Muscle of arm (tissue), 1 donor: ENCODE measurements at regions not wholly inside any gene's neighbourhood (a gene's known extent, or its start where the extent isn't known, plus 50 kb on each side); places are given as distances from the start of the nearest gene placed in this dataset.
A peak's percentile ranks its signal among the peaks of the same experiment; 100 is the strongest.

Source experiments
- DNase-seq: peaks from one replicate; pipeline ENCODE4 v3.0.0-alpha.2; 2013

DNA sequence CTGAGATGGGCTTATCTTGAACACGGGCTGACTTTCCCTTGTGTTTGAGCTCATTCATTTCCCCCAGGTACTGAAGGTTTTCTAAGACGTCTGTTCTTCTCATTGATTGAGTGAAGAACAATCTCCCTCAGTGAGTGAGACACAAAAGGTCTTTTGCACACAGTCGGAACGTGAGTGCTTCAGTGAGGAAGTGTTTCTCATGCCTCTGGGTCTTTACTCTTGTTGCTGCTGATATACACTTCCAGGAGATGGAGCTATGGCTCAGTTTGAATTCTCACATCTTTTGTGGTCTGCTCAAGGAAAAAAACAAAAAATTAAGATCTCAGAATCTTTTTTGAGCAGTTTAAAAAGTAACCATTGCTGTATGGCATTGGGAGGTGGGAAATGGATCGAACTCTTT, 981.9 kb upstream of the TENM3 start:
- no peak for DNase-seq

DNA sequence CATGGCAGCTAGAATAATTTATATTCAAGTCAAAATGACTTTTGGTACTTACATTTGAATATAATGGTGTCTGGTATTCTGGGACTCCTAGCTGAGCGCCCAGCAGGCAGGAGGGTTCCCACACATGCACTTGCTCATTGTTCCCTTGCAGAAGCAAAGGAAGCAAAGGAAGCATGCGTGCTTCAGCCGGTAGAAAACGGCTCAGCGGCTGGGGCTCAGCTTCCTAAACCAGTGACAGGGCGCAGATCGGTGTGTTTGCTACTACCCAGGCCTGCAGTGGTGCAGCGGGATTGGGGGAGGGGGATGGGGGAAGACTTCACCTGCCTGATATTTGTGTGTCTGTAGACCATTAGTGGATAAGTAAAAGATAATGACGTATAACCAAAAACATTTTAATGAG, 978.3 kb upstream of the TENM3 start:
- DNase-seq: no peak

DNA sequence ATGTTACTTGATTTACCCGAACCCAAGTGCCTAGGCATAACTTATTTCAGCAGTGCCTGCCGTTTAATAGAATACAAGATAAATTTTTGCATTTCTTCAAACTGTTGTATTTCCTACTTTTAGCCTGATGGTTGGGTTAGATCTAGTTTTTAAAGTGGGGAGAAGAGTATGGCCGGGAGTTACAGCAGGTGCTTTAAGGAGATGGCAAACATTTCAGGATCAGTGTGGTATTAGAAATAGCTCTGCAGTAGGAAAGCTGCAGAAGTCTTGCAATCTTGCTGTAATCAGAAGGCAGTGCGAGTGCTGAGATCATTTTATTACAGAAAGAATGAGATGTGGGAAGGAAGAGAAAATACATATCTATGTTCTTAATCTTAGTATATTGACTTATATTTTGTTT, 977.8 kb upstream of the TENM3 start:
- DNase-seq: no peak

DNA sequence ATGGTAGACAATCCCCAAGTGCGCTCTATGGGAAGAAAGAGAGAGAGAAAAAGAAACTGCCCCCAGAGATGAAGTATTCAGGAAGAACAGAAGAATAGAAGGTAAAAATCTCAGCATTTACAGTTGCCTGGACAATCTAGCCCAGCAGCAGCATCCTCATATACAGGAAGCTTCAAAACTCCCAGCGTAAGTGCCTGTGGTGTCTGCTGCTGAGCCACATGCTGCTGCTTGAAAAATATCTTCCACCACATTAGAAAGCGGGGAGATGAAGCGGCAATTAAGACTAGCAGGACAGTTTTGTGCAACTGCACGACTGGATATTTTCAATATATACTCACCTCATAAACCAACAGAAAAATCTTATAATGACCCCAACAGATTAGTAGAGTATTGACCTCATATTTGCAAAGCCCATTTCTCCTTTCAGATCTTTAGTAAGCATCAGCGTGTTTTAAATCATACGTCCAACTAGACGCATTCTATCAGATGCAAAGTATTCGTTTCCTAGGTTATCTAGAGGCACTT, 972.0 kb upstream of the TENM3 start:
- DNase-seq: no peak

DNA sequence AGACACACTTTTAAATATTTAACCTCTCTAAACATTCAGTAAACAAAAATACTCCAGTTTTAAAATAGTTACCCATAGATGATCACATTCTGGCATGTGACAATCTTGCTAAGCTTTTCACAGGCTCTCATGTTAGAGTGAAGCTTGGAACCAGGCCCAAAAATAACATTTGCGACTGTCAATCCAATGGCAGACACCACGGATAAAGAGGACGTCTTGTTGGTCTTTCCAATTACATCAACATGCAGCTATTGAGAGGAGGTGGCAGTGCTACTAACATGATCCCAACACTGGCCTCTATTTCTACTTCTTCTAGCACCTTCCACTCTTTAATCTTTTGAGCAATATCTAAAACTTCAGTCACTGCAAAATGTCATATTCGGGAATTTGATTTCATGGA, 970.8 kb upstream of the TENM3 start:
- DNase-seq: peak; percentile 35

DNA sequence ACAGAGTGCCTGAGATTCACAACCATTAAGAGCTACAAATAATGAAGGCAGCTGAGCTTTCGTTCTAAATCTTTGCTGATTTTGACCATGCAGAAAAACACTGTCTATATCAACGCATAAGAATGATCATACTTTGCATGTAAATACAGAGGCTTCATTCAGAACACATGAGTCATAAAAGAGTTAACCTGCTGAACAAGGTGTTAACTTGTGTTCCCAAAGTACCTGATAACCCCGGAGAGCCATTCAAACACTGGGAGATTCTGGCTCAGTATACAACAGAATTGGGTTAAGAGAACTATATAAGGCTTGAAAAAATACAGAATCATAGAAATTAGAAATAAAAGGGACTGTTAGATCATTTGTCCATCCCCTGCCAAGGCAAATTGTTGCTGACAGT, 964.3 kb upstream of the TENM3 start:
- no peak for DNase-seq

DNA sequence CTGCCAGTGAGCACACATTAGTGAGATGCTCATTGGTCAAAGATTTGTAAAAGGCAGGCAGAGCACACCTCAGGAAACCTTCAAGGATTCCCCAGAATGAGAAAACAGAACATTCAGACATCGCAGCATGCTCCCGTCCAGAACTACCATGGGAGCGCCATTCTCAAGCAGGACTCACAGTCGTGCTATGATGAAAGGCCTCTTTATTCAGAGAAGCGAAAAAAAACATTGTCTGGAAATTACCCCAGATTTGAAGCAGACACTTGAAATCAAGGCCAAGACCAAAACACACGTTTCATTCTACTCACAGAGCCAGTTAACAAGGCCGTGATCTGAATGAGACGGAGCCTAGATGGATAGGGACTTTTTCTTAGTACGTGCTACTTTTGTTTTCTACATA, 961.8 kb upstream of the TENM3 start:
- DNase-seq: no peak

DNA sequence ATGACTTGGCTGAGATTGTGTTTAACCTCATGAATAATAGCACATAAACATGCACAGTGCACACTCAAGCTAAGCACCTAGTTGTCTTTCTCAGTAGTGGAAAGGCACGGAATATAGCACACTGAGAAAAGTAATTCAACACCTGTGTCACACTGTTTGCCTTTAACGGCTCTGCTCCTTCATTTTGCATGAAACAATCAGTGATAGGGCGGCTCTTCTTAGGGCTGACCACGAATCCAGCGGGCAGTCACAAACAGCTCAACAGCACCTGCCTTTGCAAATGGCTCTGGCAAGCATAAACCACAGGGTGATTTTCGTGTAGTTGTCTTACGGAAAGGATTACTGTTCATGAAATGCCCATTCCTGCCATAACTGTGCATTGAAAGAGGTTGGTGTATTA, 954.0 kb upstream of the TENM3 start:
- DNase-seq: no peak

DNA sequence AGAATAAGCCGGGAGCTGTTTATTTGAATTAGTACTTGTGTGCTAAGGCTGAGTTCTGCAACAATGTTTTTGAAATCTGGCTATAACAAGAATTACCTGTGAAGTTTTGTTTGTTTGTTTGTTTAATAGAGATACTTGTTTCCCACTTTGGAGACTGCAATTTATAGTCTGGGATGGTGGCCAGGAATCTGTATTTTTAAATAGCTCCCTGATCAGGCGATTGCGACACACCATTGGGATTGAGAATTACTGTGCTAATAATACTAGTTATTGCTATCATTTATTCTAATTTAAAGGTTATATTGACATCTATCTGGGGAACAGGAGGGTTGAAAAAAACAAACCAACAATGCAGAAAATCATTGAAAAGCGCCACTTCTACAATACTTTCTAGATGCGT, 951.6 kb upstream of the TENM3 start:
- DNase-seq: no peak

DNA sequence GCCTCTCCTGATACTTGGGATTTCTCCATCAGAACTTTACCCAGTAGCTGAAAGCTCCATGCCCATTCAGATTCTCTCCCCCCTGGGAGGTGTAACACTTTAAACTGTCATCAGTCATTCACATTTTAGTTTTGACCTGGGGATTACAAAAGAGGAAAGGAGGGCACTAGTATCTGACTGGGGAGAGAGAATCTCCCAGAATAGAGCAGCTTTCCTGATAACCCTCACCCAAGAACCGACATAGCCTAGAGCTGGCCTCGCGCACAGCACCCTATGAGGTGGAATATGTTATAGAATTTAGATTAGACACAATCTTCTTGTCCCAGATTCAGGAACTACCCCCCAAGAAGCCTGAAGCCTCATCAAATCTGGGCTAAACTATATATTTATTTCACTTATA, 950.2 kb upstream of the TENM3 start:
- DNase-seq: no peak

DNA sequence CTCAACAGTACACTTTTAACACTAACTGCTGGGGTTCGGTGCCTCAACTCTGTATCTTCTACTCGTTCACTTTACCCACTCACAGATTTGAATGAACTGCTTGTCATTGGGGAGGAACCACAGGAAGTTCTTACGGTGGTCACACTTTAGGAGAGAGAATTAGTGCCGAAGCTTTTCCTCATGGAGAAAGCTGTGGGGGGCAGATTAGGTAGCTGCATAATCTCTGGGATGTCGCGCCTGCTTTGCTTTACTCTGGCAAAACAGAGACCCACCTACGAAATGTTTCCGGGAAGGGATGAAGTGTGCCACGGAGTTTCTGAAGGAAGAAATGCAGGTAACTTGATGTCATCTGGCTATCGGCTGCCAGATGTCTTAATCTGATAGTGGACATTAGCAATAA, 949.7 kb upstream of the TENM3 start:
- DNase-seq: no peak

DNA sequence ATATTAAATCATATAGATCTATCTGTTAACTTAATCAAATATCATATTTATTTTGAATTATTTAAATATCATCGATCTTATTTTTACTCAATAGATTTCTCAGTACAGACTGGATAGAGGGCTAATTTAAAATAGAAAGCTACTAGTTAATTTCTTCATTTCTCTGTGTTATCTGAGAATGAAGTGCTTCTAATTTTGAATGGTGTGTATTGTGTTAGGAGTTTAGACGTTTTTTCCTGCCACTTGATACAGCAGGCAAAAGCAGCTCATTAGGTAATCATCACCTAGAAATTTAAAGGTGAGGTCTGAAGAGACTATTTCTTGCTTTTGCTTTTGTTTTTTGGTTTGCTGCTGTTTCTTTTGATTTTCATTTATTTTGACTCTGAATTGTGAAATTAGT, 948.8 kb upstream of the TENM3 start:
- no peak for DNase-seq

DNA sequence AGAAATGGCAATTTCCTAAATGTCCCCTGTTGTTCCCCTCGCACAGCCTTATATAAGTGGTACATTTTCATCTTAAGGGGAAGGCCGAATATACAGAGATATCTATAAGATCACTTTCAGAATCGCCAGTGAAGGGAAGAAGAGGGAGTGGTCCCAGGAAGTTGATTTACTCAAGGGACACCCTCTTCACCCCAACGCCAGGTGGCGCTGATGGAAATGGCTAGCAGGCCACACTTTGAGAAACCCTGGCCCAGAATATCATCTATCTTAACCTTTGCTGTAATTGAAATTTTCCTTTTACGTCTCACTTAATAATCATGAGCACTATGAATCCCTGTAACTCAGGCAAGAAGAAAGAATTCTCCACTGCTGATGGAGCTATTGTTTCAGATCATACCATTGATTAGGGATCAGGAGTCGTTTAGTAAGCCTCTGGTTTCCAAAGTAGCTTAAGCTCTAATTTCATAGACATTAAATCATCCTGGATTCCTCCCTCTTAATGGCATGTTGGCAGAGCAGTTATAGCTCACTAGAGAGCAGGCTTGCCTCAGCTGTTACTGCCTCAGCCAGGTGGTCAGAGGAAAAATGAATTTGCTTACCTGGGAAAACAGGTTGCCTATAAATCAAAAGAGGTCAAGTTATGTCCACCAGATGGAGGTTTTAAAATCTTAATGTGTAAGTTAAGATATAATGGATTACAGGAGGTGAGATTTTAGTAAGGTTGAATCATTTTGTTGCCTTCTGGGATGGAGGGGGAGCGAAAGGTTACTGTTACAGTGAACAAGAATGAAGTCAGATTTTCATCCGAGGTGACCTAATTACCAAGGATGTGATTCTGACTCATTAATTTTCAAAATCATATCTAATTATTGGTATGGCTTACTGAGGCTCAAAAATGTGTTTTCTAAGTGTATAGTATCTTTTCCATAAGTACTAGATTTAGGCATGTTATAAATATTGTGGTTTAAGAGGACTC, 941.2 kb upstream of the TENM3 start:
- DNase-seq: no peak

DNA sequence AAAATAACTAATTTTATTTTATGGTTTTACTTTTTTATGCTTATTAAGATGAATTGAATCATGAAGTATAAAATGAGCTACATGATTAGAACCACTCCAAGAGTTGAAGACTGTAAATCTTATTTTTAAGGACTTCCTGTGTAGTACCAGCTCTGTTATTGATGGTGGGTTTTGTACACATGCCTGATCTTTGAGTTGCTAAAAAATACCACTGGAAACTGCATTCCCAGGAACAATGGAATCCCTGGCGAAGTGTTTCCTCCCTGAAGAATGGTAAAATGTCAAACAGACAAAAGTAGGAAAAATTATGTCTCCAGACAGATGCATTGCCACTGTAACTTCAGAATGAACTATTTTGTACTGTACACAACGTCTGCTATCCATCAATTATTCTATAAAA, 935.4 kb upstream of the TENM3 start:
- DNase-seq: no peak

DNA sequence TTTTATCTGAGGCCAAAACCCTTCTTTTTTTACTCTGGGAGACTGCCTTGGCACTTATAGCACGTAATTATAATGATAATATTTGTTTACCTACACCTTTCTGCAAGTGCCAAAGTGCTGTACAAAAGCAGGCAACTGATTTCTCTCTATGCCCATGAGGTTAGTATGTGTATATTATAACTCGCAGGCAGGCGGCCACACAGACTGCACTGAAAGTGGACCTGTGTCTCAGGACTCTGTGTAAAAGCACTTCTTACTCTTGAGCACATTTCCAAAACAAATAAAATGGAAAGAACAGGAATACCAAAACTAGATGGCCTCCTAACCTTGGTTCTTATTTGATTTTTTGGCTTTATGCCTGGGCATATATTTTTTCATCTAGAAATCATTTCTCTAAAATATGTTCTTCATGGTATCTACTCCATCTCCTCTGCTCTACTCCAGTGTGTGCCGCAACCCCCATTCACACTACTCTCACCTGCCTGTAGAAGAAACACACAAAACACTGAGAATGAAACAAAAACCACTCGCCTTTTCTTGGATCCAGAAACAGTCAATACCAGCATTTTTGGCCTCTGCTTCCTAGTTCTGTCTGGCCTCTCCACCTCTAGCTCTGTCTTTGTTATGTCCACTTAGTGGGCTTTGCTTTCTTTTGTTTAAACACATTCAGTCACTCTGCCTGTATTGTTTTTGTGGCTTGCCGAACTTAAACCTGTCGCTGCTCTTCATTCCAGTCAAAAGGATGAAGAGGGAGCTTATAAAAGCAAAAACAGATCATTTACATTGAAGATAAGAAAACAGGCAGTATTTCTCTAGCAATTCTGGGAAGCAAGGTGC, 934.5 kb upstream of the TENM3 start:
- DNase-seq: no peak

DNA sequence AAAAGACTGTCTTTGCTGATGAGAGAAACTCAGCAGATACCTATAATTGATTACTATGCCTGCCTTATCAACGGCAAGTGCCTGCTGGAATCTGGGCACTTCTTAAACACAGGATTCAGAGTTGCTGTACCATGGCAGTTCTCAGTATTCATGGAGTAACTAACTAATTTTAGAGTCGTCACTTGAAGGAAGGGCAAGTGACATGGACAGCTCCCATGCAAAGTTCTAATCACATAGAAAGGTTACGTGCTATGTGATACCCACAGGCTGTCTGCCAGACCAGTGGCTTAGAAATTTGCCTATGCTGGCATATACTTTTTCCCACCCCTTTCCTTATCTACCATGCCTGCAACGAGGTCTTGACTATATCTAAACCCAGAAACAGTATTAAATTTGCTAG, 931.1 kb upstream of the TENM3 start:
- DNase-seq: no peak

DNA sequence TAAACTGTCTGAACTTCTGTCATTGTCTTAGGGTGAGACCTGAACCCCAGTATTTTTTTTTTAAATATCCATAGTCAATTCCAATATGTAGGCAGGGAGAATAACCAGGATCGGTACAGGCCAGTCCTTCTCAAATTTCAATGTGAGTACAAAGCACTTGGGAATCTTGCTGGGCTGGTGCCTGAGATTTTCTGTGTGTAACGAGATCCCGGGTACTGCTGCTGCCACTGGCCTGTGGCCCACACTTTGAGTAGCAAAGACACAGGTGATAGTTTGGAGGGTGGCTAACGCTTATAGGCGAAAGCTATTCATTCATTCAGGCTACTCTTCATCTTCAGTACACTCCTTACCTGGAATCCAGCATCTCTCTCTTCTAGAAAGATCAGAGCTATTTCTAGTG, 923.6 kb upstream of the TENM3 start:
- DNase-seq: no peak

DNA sequence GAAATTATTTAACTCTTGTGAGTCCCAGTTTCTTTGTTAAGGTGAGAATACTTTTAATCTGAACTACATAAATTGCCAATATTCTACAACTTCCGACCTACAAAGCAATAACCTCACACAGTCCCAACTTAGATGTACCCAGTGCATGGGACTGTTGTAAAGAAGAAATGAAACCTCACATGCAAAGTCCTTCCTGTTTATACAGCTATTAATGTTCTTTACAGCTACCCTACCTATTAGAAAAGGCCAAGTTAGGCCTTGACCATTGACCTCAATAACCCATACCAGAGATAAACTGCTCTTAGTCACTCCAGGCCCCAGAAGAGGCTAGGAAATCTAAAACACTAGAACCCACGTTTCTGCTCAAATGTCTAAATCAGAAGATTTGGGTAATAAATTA, 920.1 kb upstream of the TENM3 start:
- no peak for DNase-seq

DNA sequence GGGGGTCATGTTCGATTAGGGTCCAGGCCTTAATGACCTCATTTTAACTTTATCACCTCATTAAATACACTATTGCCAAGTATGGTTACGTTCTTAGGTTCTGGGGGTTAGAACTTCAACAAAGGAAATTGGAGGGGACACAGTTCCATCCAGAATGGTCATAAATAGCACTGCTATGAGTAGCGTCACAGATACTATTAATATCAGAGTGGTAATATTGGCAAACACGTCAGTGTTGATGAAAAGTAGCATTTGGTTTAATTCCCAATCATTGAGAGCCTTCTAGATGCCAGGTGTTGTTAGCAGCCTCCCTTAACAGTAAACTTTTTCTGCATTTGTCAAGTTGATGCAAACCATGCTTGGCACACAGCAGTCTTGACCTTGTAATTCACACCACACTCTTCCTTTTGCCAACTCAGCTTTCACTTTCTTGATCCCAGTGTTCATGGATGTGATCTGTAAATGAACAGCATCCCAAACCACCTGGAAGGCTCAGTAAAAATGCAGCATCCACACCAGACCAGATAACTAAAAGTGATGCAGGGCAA, 912.5 kb upstream of the TENM3 start:
- no peak for DNase-seq

DNA sequence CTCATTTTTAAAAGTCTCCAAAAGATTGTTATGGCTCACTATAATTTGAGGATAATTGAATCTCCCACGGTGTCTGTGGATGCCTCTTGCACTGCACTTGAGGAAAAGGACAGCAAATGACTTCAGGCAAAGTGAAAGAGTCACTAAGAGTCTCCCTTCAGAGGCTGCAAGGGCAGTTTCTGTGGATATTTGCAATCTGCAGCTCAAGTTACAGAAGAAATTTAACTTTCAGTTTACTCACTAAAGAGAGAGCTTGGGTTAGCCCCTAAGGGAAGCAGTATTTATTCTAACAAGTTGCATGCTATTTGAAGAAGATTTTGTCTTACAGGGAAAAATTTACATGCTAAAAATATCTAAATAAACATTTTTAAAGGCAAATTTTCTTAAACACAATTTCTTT, 912.0 kb upstream of the TENM3 start:
- DNase-seq: no peak

DNA sequence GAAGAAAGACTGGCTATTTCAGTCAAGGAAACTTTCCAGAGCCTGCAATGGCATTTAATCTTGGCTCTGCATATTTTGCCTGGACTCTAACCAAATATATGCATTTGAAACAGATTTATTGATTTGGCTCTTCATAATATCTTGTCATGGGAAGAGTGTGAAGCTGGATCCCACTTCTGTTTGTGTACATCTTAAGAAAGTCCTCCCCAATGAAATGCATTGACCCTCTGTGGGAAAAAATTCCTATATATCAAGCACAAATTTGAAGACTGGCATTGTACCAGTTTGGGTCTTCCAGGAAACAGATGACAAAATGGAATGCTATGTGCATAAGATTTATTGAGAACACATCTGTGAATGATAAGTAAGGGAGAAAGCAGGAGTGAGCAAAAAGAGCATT, 897.3 kb upstream of the TENM3 start:
- peak; percentile 15 for DNase-seq

DNA sequence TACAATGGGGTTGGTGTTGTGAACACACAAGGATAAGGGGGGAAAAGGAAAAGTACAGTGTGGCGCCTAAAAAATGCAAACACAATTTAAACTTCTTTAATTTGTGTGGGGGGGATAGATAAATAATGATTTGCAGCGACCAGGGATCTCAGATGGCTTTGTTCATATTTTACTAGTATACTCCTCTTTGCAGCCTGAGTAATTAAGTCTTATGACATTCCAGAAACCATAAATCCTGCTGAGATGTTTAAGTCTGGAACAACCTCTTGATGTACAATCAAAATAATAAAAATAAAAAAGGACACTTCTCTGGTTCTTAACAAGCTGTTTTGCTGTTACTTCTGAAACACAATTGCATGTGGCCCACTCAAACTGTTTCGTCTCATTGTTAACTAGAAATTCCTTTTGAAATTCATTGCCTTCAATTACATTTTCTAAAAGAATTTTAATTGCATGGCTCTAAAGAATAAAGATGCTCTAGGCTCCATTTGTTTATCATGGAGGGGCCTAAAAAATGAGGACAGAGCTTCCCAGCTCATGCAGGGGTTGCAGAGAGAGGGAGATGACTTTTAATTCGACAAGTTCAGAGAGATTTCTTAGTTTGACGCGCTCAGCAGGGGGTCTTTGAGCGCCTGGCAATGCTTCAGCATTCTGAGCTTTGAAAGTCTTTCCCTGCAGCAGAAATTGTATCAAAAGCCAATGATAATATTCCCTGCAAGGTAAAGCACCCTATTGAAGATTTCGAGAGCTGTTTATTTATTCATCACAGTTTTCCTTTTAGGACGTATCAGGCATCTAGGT, 892.4 kb upstream of the TENM3 start:
- no peak for DNase-seq
